Epithelial cell of proximal tubule (primary cell): ENCODE measurements at regions not wholly inside any gene's neighbourhood (a gene's known extent, or its start where the extent isn't known, plus 50 kb on each side); places are given as distances from the start of the nearest gene placed in this dataset.

Source experiments
- DNase-seq: peaks from one replicate; pipeline ENCODE4 v3.0.0-alpha.2; 2011; ENCODE audit warnings: low read depth
- H3K4me3 ChIP-seq: 2 replicates; pipeline ENCODE4 v1.5.1; 2011; ENCODE audit warnings: low read depth, mild to moderate bottlenecking, low read length
- CTCF ChIP-seq: conservative IDR thresholded peaks from 2 replicates; pipeline ENCODE4 v1.5.1; 2012; ENCODE audit warnings: low read depth, mild to moderate bottlenecking, low read length

GRCh38 chr3:194019398-194020165 lies 116.4 kb upstream of the HES1 start:
- no peak for TF ChIP-seq CTCF
- H3K4me3 ChIP-seq: no peak overlapping the region
- DNase-seq: no peak

DNA sequence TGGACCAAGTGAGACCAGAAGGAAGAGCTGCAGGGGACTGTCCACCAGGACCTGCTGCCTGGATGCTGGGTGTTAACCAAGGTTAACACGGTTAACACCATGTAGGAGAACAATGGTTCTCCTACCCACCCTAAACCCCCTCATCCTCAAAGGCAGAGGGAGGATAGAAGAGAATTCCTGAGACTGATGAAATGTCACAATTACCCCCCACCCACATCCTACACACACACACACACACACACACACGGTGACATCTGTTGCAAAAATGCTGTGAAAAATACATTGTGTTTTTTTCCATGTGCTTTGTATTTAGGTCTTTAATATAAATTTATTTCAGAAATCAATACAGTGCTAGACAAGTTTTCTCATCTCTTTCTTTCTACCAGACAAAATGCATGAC lies 113.9 kb upstream of the HES1 start:
- H3K4me3 ChIP-seq: no peak overlapping the region
- no peak for TF ChIP-seq CTCF

GRCh38 chr3:194022816-194023215 lies 113.1 kb upstream of the HES1 start:
- TF ChIP-seq CTCF: no peak
- no peak for DNase-seq

More for the DNA sequence above, 113.9 kb upstream of the HES1 start:
- no peak for DNase-seq

GRCh38 chr3:194023501-194024280 lies 112.3 kb upstream of the HES1 start:
- no peak for DNase-seq
- TF ChIP-seq CTCF: no peak
- H3K4me3 ChIP-seq: no peak overlapping the region

More at GRCh38 chr3:194022816-194023215, 113.1 kb upstream of the HES1 start:
- no peak overlapping the region for H3K4me3 ChIP-seq

DNA sequence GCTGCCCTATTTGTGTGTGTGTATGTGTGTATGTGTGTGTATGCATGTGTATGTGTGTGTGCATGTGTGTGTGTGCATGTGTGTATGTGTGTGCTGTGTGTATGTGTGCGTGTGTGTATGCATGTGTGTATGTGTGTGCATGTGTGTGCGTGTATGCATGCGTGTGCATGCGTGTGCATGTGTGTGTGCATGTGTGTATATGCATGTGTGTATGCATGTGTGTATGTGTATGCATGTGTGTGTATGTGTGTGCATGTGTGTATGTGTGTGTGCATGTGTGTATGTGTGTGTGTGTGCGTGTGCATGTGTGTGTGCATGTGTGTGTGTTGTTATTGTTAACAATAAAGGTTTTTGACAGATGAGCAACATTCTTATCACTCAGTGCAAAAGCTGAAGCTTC lies 110.8 kb upstream of the HES1 start:
- DNase-seq: no peak
- TF ChIP-seq CTCF: no peak
- no peak overlapping the region for H3K4me3 ChIP-seq

- no peak overlapping the region for H3K4me3 ChIP-seq
- no peak for TF ChIP-seq CTCF
- DNase-seq: no peak
Measured at GRCh38 chr3:194025951-194026350, 110.0 kb upstream of the HES1 start.
